Endodermal cell (in vitro differentiated cells): ENCODE measurements at regions not wholly inside any gene's neighbourhood (a gene's known extent, or its start where the extent isn't known, plus 50 kb on each side); places are given as distances from the start of the nearest gene placed in this dataset.

Experiments
- DNase-seq: peaks from one replicate; pipeline ENCODE4 v3.0.0-alpha.2; 2017
- H3K27ac ChIP-seq: 2 replicates; pipeline ENCODE4 v1.5.1; 2013; ENCODE audit warnings: mild to moderate bottlenecking, low read depth, low read length, moderate library complexity
- H3K27me3 ChIP-seq: 2 replicates; pipeline ENCODE4 v1.6.1; 2013; ENCODE audit warnings: mild to moderate bottlenecking, low read length, moderate library complexity; ENCODE audit not compliant: insufficient read depth, control insufficient read depth, poor library complexity, severe bottlenecking
- H3K36me3 ChIP-seq: 2 replicates; pipeline ENCODE4 v1.7.0; 2013; ENCODE audit warnings: mild to moderate bottlenecking, low read length, moderate library complexity; ENCODE audit not compliant: control insufficient read depth, insufficient read depth
- H3K4me1 ChIP-seq: one replicate; pipeline ENCODE4 v1.7.0; 2013; ENCODE audit warnings: low read length; ENCODE audit not compliant: control insufficient read depth, insufficient read depth
- H3K4me3 ChIP-seq: 2 replicates; pipeline ENCODE4 v1.5.1; 2013; ENCODE audit warnings: mild to moderate bottlenecking, low read length, moderate library complexity
- H3K9ac ChIP-seq: 2 replicates; pipeline ENCODE4 v1.6.1; 2013; ENCODE audit warnings: mild to moderate bottlenecking, low read length, moderate library complexity; ENCODE audit not compliant: poor library complexity, severe bottlenecking; ENCODE audit errors: extremely low read depth
- H3K9me3 ChIP-seq: 2 replicates; pipeline ENCODE4 v1.6.1; 2013; ENCODE audit warnings: mild to moderate bottlenecking, low read length, moderate library complexity; ENCODE audit not compliant: control insufficient read depth
- H3K27ac Mint-ChIP-seq: 2 replicates; pipeline ENCODE4 v1.8.0; 2020; ENCODE audit warnings: mixed read lengths
- H3K27me3 Mint-ChIP-seq: 2 replicates; pipeline ENCODE4 v1.8.0; 2021; ENCODE audit warnings: mild to moderate bottlenecking, mixed read lengths; ENCODE audit not compliant: insufficient read depth
- H3K36me3 Mint-ChIP-seq: 2 replicates; pipeline ENCODE4 v1.8.0; 2020; ENCODE audit warnings: low read depth, mixed read lengths
- H3K4me1 Mint-ChIP-seq: 2 replicates; pipeline ENCODE4 v1.8.0; 2020; ENCODE audit warnings: mixed read lengths
- H3K4me3 Mint-ChIP-seq: 2 replicates; pipeline ENCODE4 v1.8.0; 2020; ENCODE audit warnings: mild to moderate bottlenecking, moderate library complexity, mixed read lengths
- H3K9me3 Mint-ChIP-seq: 2 replicates; pipeline ENCODE4 v1.8.0; 2020; ENCODE audit warnings: mild to moderate bottlenecking, mixed read lengths
- CTCF ChIP-seq: fragments of 200-600 bp; sonication (generic); conservative IDR thresholded peaks from 2 replicates; pipeline ENCODE4 v1.5.0; 2021; ENCODE audit warnings: antibody characterized with exemption, mild to moderate bottlenecking
- WGBS, 2 experiments: methylation state at CpG; one replicate each; pipeline versions ENCODE4 v1.1.5 to v1.1.7; 2013; ENCODE audit warnings: missing lambda C conversion rate in 2 of 2, mixed read lengths in 1 of 2; ENCODE audit not compliant: insufficient coverage in 1 of 2, insufficient read length in 1 of 2; 5-methylcytosine and 5-hydroxymethylcytosine counted together

GRCh38 chr4:177163532-177163931, 146.1 kb upstream of the NEIL3 start:
- H3K9me3 Mint-ChIP-seq = no peaks in the 10 kb centered on the region
- H3K27ac ChIP-seq = no peak overlapping the region
- H3K9me3 ChIP-seq = no peaks in the 10 kb centered on the region
- H3K27me3 ChIP-seq = no peaks in the 10 kb centered on the region
- 71 to 81% methylated on average over 3 to 4 of the region's 4 CpGs for WGBS, 2 experiments
- no peaks in the 10 kb centered on the region for H3K36me3 Mint-ChIP-seq
- H3K4me1 ChIP-seq = no peaks in the 10 kb centered on the region
- DNase-seq = no peak
- H3K9ac ChIP-seq = no peak overlapping the region
- H3K27me3 Mint-ChIP-seq = no peaks in the 10 kb centered on the region
- no peak overlapping the region for H3K4me3 ChIP-seq
- H3K27ac Mint-ChIP-seq = no peak overlapping the region
- no peak overlapping the region for H3K4me3 Mint-ChIP-seq
- TF ChIP-seq CTCF = no peak
- no peaks in the 10 kb centered on the region for H3K4me1 Mint-ChIP-seq
- no peaks in the 10 kb centered on the region for H3K36me3 ChIP-seq

GRCh38 chr4:177171588-177171987, 138.1 kb upstream of the NEIL3 start:
- no peaks in the 10 kb centered on the region for H3K4me1 Mint-ChIP-seq
- H3K4me1 ChIP-seq = no peaks in the 10 kb centered on the region
- no peak for DNase-seq
- H3K27me3 Mint-ChIP-seq = no peaks in the 10 kb centered on the region
- no peak overlapping the region for H3K27ac ChIP-seq
- no peak overlapping the region for H3K27ac Mint-ChIP-seq
- H3K4me3 ChIP-seq = no peak overlapping the region
- no peak overlapping the region for H3K4me3 Mint-ChIP-seq
- no peaks in the 10 kb centered on the region for H3K27me3 ChIP-seq
- H3K9me3 Mint-ChIP-seq = peaks cover 12% of the 10 kb centered on the region
- H3K36me3 ChIP-seq = no peaks in the 10 kb centered on the region
- H3K36me3 Mint-ChIP-seq = no peaks in the 10 kb centered on the region
- no peak for TF ChIP-seq CTCF
- 85 to 89% methylated on average over 3 to 5 of the region's 5 CpGs for WGBS, 2 experiments
- H3K9ac ChIP-seq = no peak overlapping the region
- H3K9me3 ChIP-seq = peaks cover 3% of the 10 kb centered on the region

- Histone ChIP-seq H3K4me3 (no peak overlapping the region), H3K27ac (no peak overlapping the region), H3K9ac (no peak overlapping the region), H3K27me3 (no peaks in the 10 kb centered on the region), H3K36me3 (no peaks in the 10 kb centered on the region), H3K9me3 (peaks cover 3% of the 10 kb centered on the region), H3K4me1 (no peaks in the 10 kb centered on the region)
- TF ChIP-seq CTCF = no peak
- DNase-seq = no peak
- WGBS, 2 experiments = 94% methylated on average over 2 of the region's 3 CpGs; no CpG with 5 or more reads in 1 of the 2 experiments
- Mint-ChIP-seq H3K27me3 (no peaks in the 10 kb centered on the region), H3K4me3 (no peak overlapping the region), H3K4me1 (no peaks in the 10 kb centered on the region), H3K36me3 (no peaks in the 10 kb centered on the region), H3K9me3 (peaks cover 12% of the 10 kb centered on the region), H3K27ac (no peak overlapping the region)
Observed at GRCh38 chr4:177175473-177175872, 134.2 kb upstream of the NEIL3 start.
